ENCODE measurements at regions not wholly inside any gene's neighbourhood (a gene's known extent, or its start where the extent isn't known, plus 50 kb on each side); places are given as distances from the start of the nearest gene placed in this dataset.

GRCh38 chr13:85694992-85695391 is 104.2 kb downstream of the SLITRK6 start:
- DNase-seq (no peak), ATAC-seq (no peak)
- H3K4me3 Mint-ChIP-seq: no peak overlapping the region
- no peaks in the 10 kb centered on the region for H3K4me1 Mint-ChIP-seq (ENCODE audit: low read depth)
- H3K9me3 Mint-ChIP-seq: peaks cover 10% of the 10 kb centered on the region
- no peaks in the 10 kb centered on the region for H3K27me3 Mint-ChIP-seq (ENCODE audit: low read depth)
- H3K36me3 Mint-ChIP-seq (ENCODE audit: insufficient read depth): no peaks in the 10 kb centered on the region

- Mint-ChIP-seq H3K4me1 (ENCODE audit: low read depth) (no peaks in the 10 kb centered on the region), H3K36me3 (ENCODE audit: insufficient read depth) (no peaks in the 10 kb centered on the region), H3K4me3 (no peak overlapping the region), H3K27me3 (ENCODE audit: low read depth) (no peaks in the 10 kb centered on the region), H3K9me3 (peaks cover 10% of the 10 kb centered on the region)
- DNase-seq: no peak
- ATAC-seq: no peak
Observed at GRCh38 chr13:85693889-85694511, 105.2 kb downstream of the SLITRK6 start.

- peaks cover 10% of the 10 kb centered on the region for H3K9me3 Mint-ChIP-seq
- no peaks in the 10 kb centered on the region for H3K4me1 Mint-ChIP-seq (ENCODE audit: low read depth)
- DNase-seq (no peak), ATAC-seq (no peak)
- H3K36me3 Mint-ChIP-seq (ENCODE audit: insufficient read depth): no peaks in the 10 kb centered on the region
- H3K4me3 Mint-ChIP-seq: no peak overlapping the region
- H3K27me3 Mint-ChIP-seq (ENCODE audit: low read depth): no peaks in the 10 kb centered on the region
Observed at GRCh38 chr13:85690368-85690767, 108.9 kb downstream of the SLITRK6 start.

GRCh38 chr13:85685436-85685835 is 113.8 kb downstream of the SLITRK6 start:
- H3K9me3 Mint-ChIP-seq: peaks cover 5% of the 10 kb centered on the region
- H3K36me3 Mint-ChIP-seq (ENCODE audit: insufficient read depth): no peaks in the 10 kb centered on the region
- H3K4me3 Mint-ChIP-seq: no peak overlapping the region
- H3K4me1 Mint-ChIP-seq (ENCODE audit: low read depth): no peaks in the 10 kb centered on the region
- H3K27me3 Mint-ChIP-seq (ENCODE audit: low read depth): no peaks in the 10 kb centered on the region
- DNase-seq (no peak), ATAC-seq (no peak)

GRCh38 chr13:85675151-85675907 is 123.9 kb downstream of the SLITRK6 start:
- H3K36me3 Mint-ChIP-seq (ENCODE audit: insufficient read depth): no peaks in the 10 kb centered on the region
- H3K4me3 Mint-ChIP-seq: no peak overlapping the region
- peaks cover 16% of the 10 kb centered on the region for H3K9me3 Mint-ChIP-seq
- no peaks in the 10 kb centered on the region for H3K27me3 Mint-ChIP-seq (ENCODE audit: low read depth)
- ATAC-seq (no peak), DNase-seq (no peak)
- H3K4me1 Mint-ChIP-seq (ENCODE audit: low read depth): no peaks in the 10 kb centered on the region

GRCh38 chr13:85671336-85671735 is 127.9 kb downstream of the SLITRK6 start:
- no peak for ATAC-seq
- no peak overlapping the region for H3K4me3 Mint-ChIP-seq

GRCh38 chr13:85666356-85666755 is 132.9 kb downstream of the SLITRK6 start:
- peaks cover 16% of the 10 kb centered on the region for H3K9me3 Mint-ChIP-seq
- H3K27me3 Mint-ChIP-seq (ENCODE audit: low read depth): no peaks in the 10 kb centered on the region
- ATAC-seq (no peak), DNase-seq (no peak)
- no peaks in the 10 kb centered on the region for H3K4me1 Mint-ChIP-seq (ENCODE audit: low read depth)
- no peaks in the 10 kb centered on the region for H3K36me3 Mint-ChIP-seq (ENCODE audit: insufficient read depth)
- H3K4me3 Mint-ChIP-seq: no peak overlapping the region

More at GRCh38 chr13:85671336-85671735, 127.9 kb downstream of the SLITRK6 start:
- Mint-ChIP-seq H3K9me3 (peaks cover 24% of the 10 kb centered on the region), H3K4me1 (ENCODE audit: low read depth) (no peaks in the 10 kb centered on the region), H3K27me3 (ENCODE audit: low read depth) (no peaks in the 10 kb centered on the region), H3K36me3 (ENCODE audit: insufficient read depth) (no peaks in the 10 kb centered on the region)
- no peak for DNase-seq

GRCh38 chr13:85665286-85665685 is 133.9 kb downstream of the SLITRK6 start:
- no peak for ATAC-seq

GRCh38 chr13:85663856-85664255 is 135.4 kb downstream of the SLITRK6 start:
- H3K4me3 Mint-ChIP-seq: no peak overlapping the region
- ATAC-seq (no peak), DNase-seq (no peak)
- peaks cover 9% of the 10 kb centered on the region for H3K9me3 Mint-ChIP-seq
- H3K27me3 Mint-ChIP-seq (ENCODE audit: low read depth): no peaks in the 10 kb centered on the region
- no peaks in the 10 kb centered on the region for H3K4me1 Mint-ChIP-seq (ENCODE audit: low read depth)
- H3K36me3 Mint-ChIP-seq (ENCODE audit: insufficient read depth): no peaks in the 10 kb centered on the region

More at GRCh38 chr13:85665286-85665685, 133.9 kb downstream of the SLITRK6 start:
- Mint-ChIP-seq H3K4me3 (no peak overlapping the region), H3K9me3 (peaks cover 16% of the 10 kb centered on the region), H3K36me3 (ENCODE audit: insufficient read depth) (no peaks in the 10 kb centered on the region), H3K4me1 (ENCODE audit: low read depth) (no peaks in the 10 kb centered on the region), H3K27me3 (ENCODE audit: low read depth) (no peaks in the 10 kb centered on the region)
- no peak for DNase-seq

GRCh38 chr13:85662186-85662585 is 137.0 kb downstream of the SLITRK6 start:
- H3K9me3 Mint-ChIP-seq: peaks cover 4% of the 10 kb centered on the region

GRCh38 chr13:85661675-85662074 is 137.5 kb downstream of the SLITRK6 start:
- no peak overlapping the region for H3K4me3 Mint-ChIP-seq
- no peaks in the 10 kb centered on the region for H3K4me1 Mint-ChIP-seq (ENCODE audit: low read depth)
- H3K9me3 Mint-ChIP-seq: peaks cover 4% of the 10 kb centered on the region
- no peak for ATAC-seq
- H3K36me3 Mint-ChIP-seq (ENCODE audit: insufficient read depth): no peaks in the 10 kb centered on the region
- H3K27me3 Mint-ChIP-seq (ENCODE audit: low read depth): no peaks in the 10 kb centered on the region
- DNase-seq: no peak

More at GRCh38 chr13:85662186-85662585, 137.0 kb downstream of the SLITRK6 start:
- H3K4me3 Mint-ChIP-seq: no peak overlapping the region
- H3K27me3 Mint-ChIP-seq (ENCODE audit: low read depth): no peaks in the 10 kb centered on the region
- ATAC-seq (no peak), DNase-seq (no peak)
- no peaks in the 10 kb centered on the region for H3K36me3 Mint-ChIP-seq (ENCODE audit: insufficient read depth)
- H3K4me1 Mint-ChIP-seq (ENCODE audit: low read depth): no peaks in the 10 kb centered on the region

GRCh38 chr13:85659493-85659892 is 139.7 kb downstream of the SLITRK6 start:
- Mint-ChIP-seq H3K4me3 (no peak overlapping the region), H3K9me3 (no peaks in the 10 kb centered on the region), H3K27me3 (ENCODE audit: low read depth) (no peaks in the 10 kb centered on the region), H3K36me3 (ENCODE audit: insufficient read depth) (no peaks in the 10 kb centered on the region), H3K4me1 (ENCODE audit: low read depth) (no peaks in the 10 kb centered on the region)
- DNase-seq (no peak), ATAC-seq (no peak)

- no peak overlapping the region for H3K4me3 Mint-ChIP-seq
- no peaks in the 10 kb centered on the region for H3K27me3 Mint-ChIP-seq (ENCODE audit: low read depth)
- ATAC-seq (no peak), DNase-seq (no peak)
- H3K36me3 Mint-ChIP-seq (ENCODE audit: insufficient read depth): no peaks in the 10 kb centered on the region
- H3K9me3 Mint-ChIP-seq: no peaks in the 10 kb centered on the region
- H3K4me1 Mint-ChIP-seq (ENCODE audit: low read depth): no peaks in the 10 kb centered on the region
Observed at GRCh38 chr13:85657942-85658341, 141.3 kb downstream of the SLITRK6 start.

GRCh38 chr13:85655040-85655439 is 144.2 kb downstream of the SLITRK6 start:
- Mint-ChIP-seq H3K36me3 (ENCODE audit: insufficient read depth) (no peaks in the 10 kb centered on the region), H3K4me3 (no peak overlapping the region), H3K4me1 (ENCODE audit: low read depth) (no peaks in the 10 kb centered on the region), H3K27me3 (ENCODE audit: low read depth) (no peaks in the 10 kb centered on the region), H3K9me3 (no peaks in the 10 kb centered on the region)
- DNase-seq (no peak), ATAC-seq (no peak)

- ATAC-seq (no peak), DNase-seq (no peak)
- Mint-ChIP-seq H3K27me3 (ENCODE audit: low read depth) (no peaks in the 10 kb centered on the region), H3K4me3 (no peak overlapping the region), H3K9me3 (peaks cover 3% of the 10 kb centered on the region), H3K4me1 (ENCODE audit: low read depth) (no peaks in the 10 kb centered on the region), H3K36me3 (ENCODE audit: insufficient read depth) (no peaks in the 10 kb centered on the region)
Observed at GRCh38 chr13:85654227-85654626, 145.0 kb downstream of the SLITRK6 start.

Measured in activated T-cell treated with anti-CD3 and anti-CD28 coated beads, Interleukin-2, amount 50 U/mL, for 4 hours (primary cell).